H1 (cell line): ENCODE measurements at regions not wholly inside any gene's neighbourhood (a gene's known extent, or its start where the extent isn't known, plus 50 kb on each side); places are given as distances from the start of the nearest gene placed in this dataset.

Experiments
- CTCF ChIA-PET: fragments of 300-600 bp; sonication (Branson Sonifier 250); formaldehyde crosslinking; loops from one replicate; lab custom pipeline; 2021; ENCODE audit not compliant: partially characterized antibody; lab: Charles Lee
- POLR2A ChIA-PET: fragments of 300-600 bp; sonication (Branson Sonifier 250); formaldehyde crosslinking; loops from one replicate; lab custom pipeline; 2021; ENCODE audit warnings: inconsistent platforms; ENCODE audit not compliant: partially characterized antibody; lab: Charles Lee
- DNase-seq, 2 experiments: peaks; one replicate each; pipeline versions ENCODE4 v3.0.0 to v3.0.0-alpha.2; 2010 to 2022; ENCODE audit warnings: low spot score in 2 of 2, low read depth in 1 of 2, mixed read lengths in 1 of 2
- FAIRE-seq: peaks from 2 replicates; lab custom pipeline; 2011; peaks lifted over from hg19 to GRCh38; lab: Jason Lieb, UNC
- H2AFZ ChIP-seq: 2 replicates; pipeline ENCODE4 v1.8.1; 2012; ENCODE audit warnings: low read length, inconsistent platforms
- H2AK5ac ChIP-seq: 2 replicates; pipeline ENCODE4 v1.6.1; 2013; ENCODE audit warnings: low read depth, low read length
- H2BK120ac ChIP-seq: replicated peaks from 2 replicates; pipeline ENCODE3; 2013; ENCODE audit warnings: low read depth, low read length, inconsistent platforms
- H2BK12ac ChIP-seq: 2 replicates; pipeline ENCODE4 v1.6.1; 2013; ENCODE audit warnings: low read depth, low read length
- H2BK15ac ChIP-seq: 2 replicates; pipeline ENCODE4 v1.6.1; 2013; ENCODE audit warnings: low read length
- H2BK20ac ChIP-seq: 2 replicates; pipeline ENCODE4 v1.6.1; 2013; ENCODE audit warnings: low read length
- H2BK5ac ChIP-seq: 2 replicates; pipeline ENCODE4 v1.6.1; 2013; ENCODE audit warnings: low read depth, low read length
- H3K14ac ChIP-seq: 2 replicates; pipeline ENCODE4 v1.6.1; 2013; ENCODE audit warnings: inconsistent platforms; ENCODE audit not compliant: insufficient read length
- H3K18ac ChIP-seq: 2 replicates; pipeline ENCODE4 v1.6.1; 2013; ENCODE audit warnings: low read length; ENCODE audit errors: extremely low read depth
- H3K23ac ChIP-seq: 2 replicates; pipeline ENCODE4 v1.6.1; 2013; ENCODE audit warnings: inconsistent platforms; ENCODE audit not compliant: insufficient read length
- H3K23me2 ChIP-seq: 2 replicates; pipeline ENCODE4 v1.6.1; 2013; ENCODE audit warnings: low read depth, low read length
- H3K27ac ChIP-seq: 2 replicates; pipeline ENCODE4 v1.6.1; 2011; ENCODE audit warnings: low read depth, low read length, inconsistent platforms
- H3K27me3 ChIP-seq, 4 experiments: replicated peaks in 1 of 4; 1 replicate in 1 of 4; 2 replicates in 3 of 4; pipeline versions ENCODE4 v1.6.1 to v1.8.1; 2011 to 2013; ENCODE audit warnings: low read length in 3 of 4, mild to moderate bottlenecking in 3 of 4, inconsistent platforms in 2 of 4, mixed read lengths in 2 of 4, moderate library complexity in 1 of 4; ENCODE audit not compliant: control insufficient read depth in 3 of 4, insufficient read depth in 3 of 4; ENCODE audit errors: extremely low read depth in 1 of 4
- H3K36me3 ChIP-seq, 4 experiments: 2 replicates each; pipeline versions ENCODE4 v1.6.1 to v1.8.1; 2011 to 2013; ENCODE audit warnings: mild to moderate bottlenecking in 4 of 4, low read length in 3 of 4, moderate library complexity in 2 of 4, control low read depth in 1 of 4, inconsistent platforms in 1 of 4; ENCODE audit not compliant: insufficient read depth in 4 of 4, control insufficient read depth in 2 of 4
- H3K4ac ChIP-seq: replicated peaks from 2 replicates; pipeline ENCODE3; 2013; ENCODE audit warnings: low read length, low read depth, mixed read lengths, inconsistent platforms; ENCODE audit not compliant: insufficient read length
- H3K4me1 ChIP-seq, 4 experiments: replicated peaks in 1 of 4; 1 replicate in 1 of 4; 2 replicates in 3 of 4; pipeline versions ENCODE4 v1.6.1 to v1.8.1; 2011 to 2013; ENCODE audit warnings: low read length in 3 of 4, inconsistent platforms in 2 of 4, mixed read lengths in 1 of 4; ENCODE audit not compliant: insufficient read depth in 4 of 4, control insufficient read depth in 3 of 4
- H3K4me2 ChIP-seq, 2 experiments: 2 replicates each; pipeline versions ENCODE4 v1.6.1 to v1.8.1; 2011 to 2013; ENCODE audit warnings: low read depth in 2 of 2, low read length in 2 of 2, control low read depth in 1 of 2, inconsistent platforms in 1 of 2, mild to moderate bottlenecking in 1 of 2; ENCODE audit not compliant: insufficient read depth in 1 of 2
- H3K4me3 ChIP-seq, 4 experiments: fragments of 200-600, 300-600 bp in 1 of 4; sonication (generic), shearing (Covaris generic), sonication (Bioruptor Twin) in 1 of 4; 2 replicates each; pipeline versions ENCODE4 v1.5.1 to v1.8.1; 2011 to 2016; ENCODE audit warnings: low read length in 4 of 4, low read depth in 3 of 4, control low read depth in 2 of 4, inconsistent platforms in 2 of 4, mild to moderate bottlenecking in 2 of 4, mixed read lengths in 1 of 4, moderate library complexity in 1 of 4; ENCODE audit not compliant: insufficient read depth in 2 of 4; ENCODE audit errors: extremely low read depth in 1 of 4
- H3K56ac ChIP-seq: replicated peaks from 2 replicates; pipeline ENCODE3; 2013; ENCODE audit warnings: low read depth, mild to moderate bottlenecking, mixed read lengths, low read length, inconsistent platforms; ENCODE audit not compliant: insufficient read length
- H3K79me1 ChIP-seq: 2 replicates; pipeline ENCODE4 v1.6.1; 2013; ENCODE audit warnings: low read depth, low read length, control low read depth
- H3K79me2 ChIP-seq, 2 experiments: 2 replicates each; pipeline versions ENCODE4 v1.6.1 to v1.8.1; 2012 to 2013; ENCODE audit warnings: low read length in 2 of 2, mild to moderate bottlenecking in 2 of 2, inconsistent platforms in 1 of 2; ENCODE audit not compliant: insufficient read depth in 2 of 2, control insufficient read depth in 1 of 2
- H3K9ac ChIP-seq, 4 experiments: replicated peaks in 1 of 4; 1 replicate in 1 of 4; 2 replicates in 3 of 4; pipeline versions ENCODE4 v1.6.1 to v1.8.1; 2011 to 2013; ENCODE audit warnings: low read depth in 3 of 4, low read length in 3 of 4, control low read depth in 2 of 4, mild to moderate bottlenecking in 2 of 4, moderate library complexity in 2 of 4, inconsistent platforms in 1 of 4; ENCODE audit errors: extremely low read depth in 1 of 4
- H3K9me3 ChIP-seq, 2 experiments: 2 replicates each; pipeline versions ENCODE4 v1.6.1 to v1.8.1; 2012 to 2013; ENCODE audit warnings: mild to moderate bottlenecking in 2 of 2, moderate library complexity in 2 of 2, control low read depth in 1 of 2, inconsistent platforms in 1 of 2, low read depth in 1 of 2, low read length in 1 of 2, mixed read lengths in 1 of 2; ENCODE audit not compliant: insufficient read depth in 2 of 2
- H4K20me1 ChIP-seq, 2 experiments: replicated peaks in 1 of 2; 2 replicates each; pipeline versions ENCODE3 to v1.8.1; 2011 to 2013; ENCODE audit warnings: inconsistent platforms in 2 of 2, low read length in 2 of 2, mild to moderate bottlenecking in 1 of 2; ENCODE audit not compliant: insufficient read depth in 2 of 2, control insufficient read depth in 1 of 2
- H4K5ac ChIP-seq: 2 replicates; pipeline ENCODE4 v1.6.1; 2013; ENCODE audit warnings: low read length, low read depth, mixed read lengths, inconsistent platforms; ENCODE audit not compliant: insufficient read length
- H4K8ac ChIP-seq: 2 replicates; pipeline ENCODE4 v1.8.0; 2013; ENCODE audit warnings: mild to moderate bottlenecking, moderate library complexity, low read length, inconsistent platforms; ENCODE audit not compliant: insufficient read depth; ENCODE audit errors: extremely low read depth
- H4K91ac ChIP-seq: replicated peaks from 2 replicates; pipeline ENCODE3; 2013; ENCODE audit warnings: low read length, mixed read lengths, inconsistent platforms; ENCODE audit not compliant: insufficient read length
- CHD1 ChIP-seq: IDR thresholded peaks from 2 replicates; pipeline ENCODE4 v1.6.1; 2012; ENCODE audit warnings: low read depth, low read length, improper control_type of control experiment
- RBBP5 ChIP-seq: IDR thresholded peaks from 2 replicates; pipeline ENCODE4 v1.7.1; 2012; ENCODE audit warnings: low read depth, mild to moderate bottlenecking, inconsistent platforms, low read length, moderate library complexity, borderline replicate concordance
- RXRA ChIP-seq: IDR thresholded peaks from 2 replicates; pipeline ENCODE4 v1.6.1; 2011; ENCODE audit warnings: low read depth, mild to moderate bottlenecking, low read length, moderate library complexity; ENCODE audit not compliant: insufficient read depth
- SUZ12 ChIP-seq: fragments of 200-600 bp; sonication (generic); IDR thresholded peaks from 2 replicates; pipeline ENCODE4 v1.6.1; 2012; ENCODE audit warnings: mild to moderate bottlenecking, inconsistent platforms, low read length, moderate library complexity, mixed read lengths
- TBP ChIP-seq: IDR thresholded peaks from 2 replicates; pipeline ENCODE4 v1.6.1; 2011; ENCODE audit warnings: low read depth, low read length, improper control_type of control experiment
- WGBS, 2 experiments: shearing (Covaris generic) in 1 of 2; methylation state at CpG; one replicate each; pipeline versions ENCODE4 v1.1.6 to v1.1.7; 2013 to 2015; ENCODE audit warnings: low lambda C conversion rate in 2 of 2, mixed read lengths in 2 of 2, inconsistent platforms in 1 of 2, low coverage in 1 of 2, missing lambda C conversion rate in 1 of 2; ENCODE audit not compliant: insufficient replicate concordance in 2 of 2, insufficient coverage in 1 of 2, insufficient read length in 1 of 2; ENCODE audit errors: extremely low coverage in 1 of 2, missing lambda C conversion rate in 1 of 2; 5-methylcytosine and 5-hydroxymethylcytosine counted together

- 83% methylated on average over 2 of the region's 2 CpGs; no CpG with 5 or more reads in 1 of the 2 experiments for WGBS, 2 experiments
- H3K9me3 ChIP-seq: no peaks in the 10 kb centered on the region
- H3K79me1 ChIP-seq: no peaks in the 10 kb centered on the region
- H2BK120ac ChIP-seq: no peak overlapping the region
- H2BK5ac ChIP-seq: no peak overlapping the region
- H4K91ac ChIP-seq: no peak overlapping the region
- H3K4ac ChIP-seq: no peak overlapping the region
- no peak overlapping the region for H3K4me2 ChIP-seq
- H3K23me2 ChIP-seq: peaks cover 2% of the 10 kb centered on the region; the same call in 1 of the 2 replicates
- no peak overlapping the region for H3K18ac ChIP-seq
- ChIA-PET CTCF (interaction anchor here (0.9 to 4.5 kb wide), 5 partner anchors 10 to 166 kb away, joined by 3 to 22 read pairs (median 5); no protein-coding TSS in a partner anchor), POLR2A (no interaction called here)
- H4K20me1 ChIP-seq: no peaks in the 10 kb centered on the region
- DNase-seq (no peak), FAIRE-seq (no peak)
- no peaks in the 10 kb centered on the region; a peak in 1 of 7 replicates for H3K27me3 ChIP-seq
- no peak overlapping the region for H2BK20ac ChIP-seq
- no peak overlapping the region for H3K56ac ChIP-seq
- no peak overlapping the region for H3K23ac ChIP-seq
- H3K9ac ChIP-seq: no peak overlapping the region
- no peak overlapping the region for H4K5ac ChIP-seq
- H3K14ac ChIP-seq: no peak overlapping the region
- H3K79me2 ChIP-seq: no peaks in the 10 kb centered on the region
- H3K4me1 ChIP-seq: no peaks in the 10 kb centered on the region
- no peak overlapping the region for H2BK15ac ChIP-seq
- no peak overlapping the region for H2AK5ac ChIP-seq
- H4K8ac ChIP-seq: no peak overlapping the region
- no peak overlapping the region for H3K27ac ChIP-seq
- no peak overlapping the region for H2BK12ac ChIP-seq
- no peak overlapping the region for H3K4me3 ChIP-seq
- H3K36me3 ChIP-seq: no peaks in the 10 kb centered on the region
- TF ChIP-seq RXRA (no peak), TBP (no peak), RBBP5 (no peak), SUZ12 (no peak), CHD1 (no peak)
- no peak overlapping the region for H2AFZ ChIP-seq
These were observed 391.9 kb upstream of the CADM1 start for GRCh38 chr11:115896084-115896483.
